K562 (cell line): ENCODE measurements at regions not wholly inside any gene's neighbourhood (a gene's known extent, or its start where the extent isn't known, plus 50 kb on each side); places are given as distances from the start of the nearest gene placed in this dataset.

Experiments used
- ATAC-seq: fragments of 200-7000 bp; cut with Tn5 transposase; 3 replicates; pipeline ENCODE4 v1.9.1; 2020; ENCODE audit warnings: moderate library complexity
- BruUV-seq: library from RNA; stranded (reverse); fragments of 400-500 nt; replicated peaks from 2 replicates; lab custom pipeline; 2021; lab: Mats Ljungman, UMichigan
- CTCF ChIA-PET: fragments of 300-600 bp; formaldehyde crosslinking; extraction: SDS; loops from one replicate; lab custom pipeline; 2021; ENCODE audit warnings: low intra/inter-chr PET ratio; lab: Yijun Ruan, JAX
- POLR2A ChIA-PET: fragments of 300-600, 350-650 bp; sonication (Branson Sonifier 250); formaldehyde crosslinking; extraction: SDS; loops from one replicate; lab custom pipeline; 2021; ENCODE audit warnings: antibody characterized with exemption, inconsistent platforms; lab: Yijun Ruan, JAX
- DNase-seq, 4 experiments: peaks; one replicate each; pipeline versions ENCODE4 v3.0.0 to v3.0.0-alpha.2; 2011 to 2018; ENCODE audit warnings: low spot score in 3 of 4, mixed read lengths in 3 of 4; ENCODE audit errors: extremely low read depth in 1 of 4
- FAIRE-seq: peaks from 2 replicates; lab custom pipeline; 2011; peaks lifted over from hg19 to GRCh38; lab: Jason Lieb, UNC
- H2AFZ ChIP-seq: 2 replicates; pipeline ENCODE4 v1.6.0; 2011; ENCODE audit warnings: low read depth, low read length, control low read depth, inconsistent platforms
- H3K27ac ChIP-seq: fragments of 200-600 bp; 3 replicates; pipeline ENCODE4 v1.8.0; 2011; ENCODE audit warnings: low read depth, mild to moderate bottlenecking, control low read depth, inconsistent platforms, low read length, moderate library complexity, mixed read lengths; ENCODE audit errors: extremely low read depth
- H3K27me3 ChIP-seq, 2 experiments: fragments of 300-600 bp in 1 of 2; 2 replicates in 1 of 2; 3 replicates in 1 of 2; pipeline versions ENCODE4 v1.6.0 to v1.8.0; 2011; ENCODE audit warnings: inconsistent platforms in 2 of 2, low read length in 2 of 2, mild to moderate bottlenecking in 1 of 2, mixed read lengths in 1 of 2, moderate library complexity in 1 of 2; ENCODE audit not compliant: control insufficient read depth in 2 of 2, insufficient read depth in 2 of 2
- H3K36me3 ChIP-seq: fragments of 300-600 bp; 3 replicates; pipeline ENCODE4 v1.8.0; 2011; ENCODE audit warnings: mild to moderate bottlenecking, low read length, inconsistent platforms; ENCODE audit not compliant: control insufficient read depth, insufficient read depth
- H3K4me1 ChIP-seq, 2 experiments: fragments of 200-600 bp in 1 of 2; replicated peaks in 1 of 2; 2 replicates in 1 of 2; 3 replicates in 1 of 2; pipeline versions ENCODE4 v1.5.1 to v1.8.0; 2011; ENCODE audit warnings: inconsistent platforms in 2 of 2, low read length in 2 of 2, mild to moderate bottlenecking in 1 of 2, mixed read lengths in 1 of 2, moderate library complexity in 1 of 2; ENCODE audit not compliant: control insufficient read depth in 2 of 2, insufficient read depth in 2 of 2
- H3K4me2 ChIP-seq: 2 replicates; pipeline ENCODE4 v1.6.1; 2011; ENCODE audit warnings: low read length, control low read depth, inconsistent platforms, mixed read lengths; ENCODE audit not compliant: insufficient read depth
- H3K4me3 ChIP-seq: fragments of 200-600 bp; sonication (generic), shearing (Covaris generic); 2 replicates; pipeline ENCODE4 v1.5.1; 2016; ENCODE audit warnings: control low read depth, inconsistent platforms
- H3K79me2 ChIP-seq: fragments of 200-600 bp; 3 replicates; pipeline ENCODE4 v1.8.0; 2011; ENCODE audit warnings: low read length, inconsistent platforms; ENCODE audit not compliant: control insufficient read depth, insufficient read depth
- H3K9ac ChIP-seq, 2 experiments: 2 replicates each; pipeline versions ENCODE4 v1.6.0 to v1.6.1; 2011; ENCODE audit warnings: low read depth in 2 of 2, low read length in 2 of 2, control low read depth in 1 of 2, inconsistent platforms in 1 of 2, mild to moderate bottlenecking in 1 of 2, mixed read lengths in 1 of 2; ENCODE audit not compliant: insufficient read depth in 1 of 2
- H3K9me1 ChIP-seq: one replicate; pipeline ENCODE4 v1.6.0; 2011; ENCODE audit warnings: inconsistent platforms, mild to moderate bottlenecking, low read length, moderate library complexity; ENCODE audit not compliant: control insufficient read depth, insufficient read depth
- H3K9me3 ChIP-seq: replicated peaks from 2 replicates; pipeline ENCODE4 v1.5.1; 2011; ENCODE audit warnings: low read depth, low read length, inconsistent platforms; ENCODE audit not compliant: control insufficient read depth, insufficient read depth
- H4K20me1 ChIP-seq: replicated peaks from 2 replicates; pipeline ENCODE4 v1.6.1; 2011; ENCODE audit warnings: low read length, inconsistent platforms, mixed read lengths; ENCODE audit not compliant: control insufficient read depth, insufficient read depth
- ATF3 ChIP-seq, 2 experiments: fragments of 450-650 bp in 1 of 2; sonication (generic) in 1 of 2; formaldehyde crosslinking in 1 of 2; IDR thresholded peaks in 1 of 2; conservative IDR thresholded peaks in 1 of 2; 2 replicates each; pipeline versions ENCODE4 v1.6.1 to v1.8.1; 2016 to 2023; ENCODE audit warnings: mild to moderate bottlenecking in 2 of 2, moderate library complexity in 2 of 2, inconsistent platforms in 1 of 2, missing genetic modification reagents in 1 of 2
- BHLHE40 ChIP-seq: IDR thresholded peaks from 2 replicates; pipeline ENCODE4 v1.6.1; 2011; ENCODE audit warnings: low read length, improper control_type of control experiment
- CBFA2T3 ChIP-seq: fragments of 450-650 bp; IDR thresholded peaks from 2 replicates; pipeline ENCODE4 v1.6.1; 2017
- EP300 ChIP-seq: IDR thresholded peaks from 2 replicates; pipeline ENCODE4 v1.6.1; 2012; ENCODE audit warnings: low read length, improper control_type of control experiment
- GABPA ChIP-seq: fragments of 200-800 bp; sonication (Bioruptor generic); conservative IDR thresholded peaks from 2 replicates; pipeline ENCODE4 v1.6.1; 2016; ENCODE audit warnings: low read depth, missing genetic modification characterization, missing compliant biosample characterization
- GABPB1 ChIP-seq: sonication (generic); formaldehyde crosslinking; IDR thresholded peaks from 2 replicates; pipeline ENCODE4 v1.8.0; 2022; ENCODE audit warnings: mild to moderate bottlenecking, missing genetic modification reagents
- MAFG ChIP-seq: fragments of 450-650 bp; conservative IDR thresholded peaks from 2 replicates; pipeline ENCODE4 v1.6.1; 2016; ENCODE audit warnings: missing genetic modification characterization, missing compliant biosample characterization
- PRDM10 ChIP-seq: fragments of 450-650 bp; IDR thresholded peaks from 2 replicates; pipeline ENCODE4 v1.6.1; 2018; ENCODE audit not compliant: partially characterized antibody
- WGBS: fragments of 100-300 bp; shearing (Covaris generic); methylation state at CpG from one replicate; pipeline ENCODE4 v1.1.6; 2016; ENCODE audit warnings: low coverage, mixed read lengths; ENCODE audit not compliant: insufficient coverage; ENCODE audit errors: missing lambda C conversion rate; 5-methylcytosine and 5-hydroxymethylcytosine counted together
- in situ Hi-C: fragments of 300-500 bp; cut with MboI; formaldehyde crosslinking; loops from 4 replicates; pipeline ENCODE4 v1.15.0; 2018; ENCODE audit warnings: inconsistent platforms, mixed read lengths
- intact Hi-C: fragments of 100-400 bp; cut with micrococcal nuclease; formaldehyde crosslinking; loops from 2 replicates; pipeline ENCODE4 v1.14.2; 2022

GRCh38 chr2:42916324-42916723 is 123.9 kb upstream of the HAAO start (continued):
- peak; percentile 73 for TF ChIP-seq PRDM10
- no peak for TF ChIP-seq GABPA (tag)
- TF ChIP-seq CBFA2T3, result no peak
- no peak for TF ChIP-seq EP300
- no peak for TF ChIP-seq BHLHE40

- Histone ChIP-seq H3K9me3 (no peaks in the 10 kb centered on the region), H3K4me2 (no peak overlapping the region), H3K79me2 (no peaks in the 10 kb centered on the region), H3K9me1 (no peaks in the 10 kb centered on the region), H3K36me3 (no peaks in the 10 kb centered on the region), H3K4me1 (peaks cover 11 to 27% of the 10 kb centered on the region in 2 experiments; a peak in 4 of 5 replicates), H2AFZ (no peak overlapping the region), H3K4me3 (no peak overlapping the region), H4K20me1 (no peaks in the 10 kb centered on the region), H3K9ac (no peak overlapping the region), H3K27ac (no peak overlapping the region), H3K27me3 (no peaks in the 10 kb centered on the region)
- no peak for TF ChIP-seq GABPB1 (CRISPR knock-in tag)
- no peak for TF ChIP-seq MAFG (tag)
- no peak for TF ChIP-seq ATF3 (IDR thresholded peaks at IDR 0.05)
- TF ChIP-seq ATF3 (CRISPR knock-in tag; conservative IDR thresholded peaks at IDR 0.05), result no peak
- CTCF ChIA-PET, result no interaction called here
- WGBS, result 100% methylated on average over 1 of the region's 1 CpG
- intact Hi-C loops (no loop called here), in situ Hi-C loops (no loop called here)
- no peak for FAIRE-seq
- BruUV-seq, result no TSS peak
- POLR2A ChIA-PET, result no interaction called here
- no peak for ATAC-seq
- DNase-seq, result no peak
Measured at GRCh38 chr2:42914860-42915259, 122.5 kb upstream of the HAAO start.
